Kidney (tissue), 13 donors: ENCODE measurements at regions not wholly inside any gene's neighbourhood (a gene's known extent, or its start where the extent isn't known, plus 50 kb on each side); places are given as distances from the start of the nearest gene placed in this dataset.

Source experiments
- DNase-seq, 5 donors: peaks; one replicate each; pipeline ENCODE4 v3.0.0-alpha.2; 2013 to 2020
- FAIRE-seq: peaks from 2 replicates; lab custom pipeline; 2012; peaks lifted over from hg19 to GRCh38; lab: Jason Lieb, UNC
- H3K27ac ChIP-seq, 2 donors: one replicate each; pipeline ENCODE4 v1.7.0; 2013; ENCODE audit warnings: low read depth in 2 of 2, low read length in 2 of 2, inconsistent platforms in 1 of 2
- H3K27me3 ChIP-seq: one replicate; pipeline ENCODE4 v1.7.1; 2013; ENCODE audit warnings: low read length, inconsistent platforms; ENCODE audit not compliant: control insufficient read depth, insufficient read depth
- H3K36me3 ChIP-seq, 3 donors: one replicate each; pipeline versions ENCODE4 v1.7.0 to v1.7.1; 2013; ENCODE audit warnings: low read length in 3 of 3, control low read depth in 1 of 3, inconsistent platforms in 1 of 3; ENCODE audit not compliant: insufficient read depth in 3 of 3, control insufficient read depth in 2 of 3
- H3K4me1 ChIP-seq, 3 donors: one replicate each; pipeline versions ENCODE4 v1.7.0 to v1.7.1; 2013; ENCODE audit warnings: low read length in 3 of 3, inconsistent platforms in 1 of 3, low read depth in 1 of 3; ENCODE audit not compliant: control insufficient read depth in 2 of 3, insufficient read depth in 2 of 3
- H3K4me3 ChIP-seq, 3 donors: one replicate each; pipeline versions ENCODE4 v1.7.0 to v1.8.1; 2013; ENCODE audit warnings: low read length in 3 of 3, control low read depth in 1 of 3, inconsistent platforms in 1 of 3
- H3K9ac ChIP-seq, 3 donors: one replicate each; pipeline versions ENCODE4 v1.7.0 to v1.7.1; 2013; ENCODE audit warnings: low read length in 3 of 3, control low read depth in 1 of 3, inconsistent platforms in 1 of 3
- H3K9me3 ChIP-seq, 3 donors: one replicate each; pipeline versions ENCODE4 v1.7.0 to v1.7.1; 2013; ENCODE audit warnings: low read length in 3 of 3, control low read depth in 1 of 3, inconsistent platforms in 1 of 3; ENCODE audit not compliant: control insufficient read depth in 2 of 3, insufficient read depth in 1 of 3
- intact Hi-C: fragments of 100-400 bp; cut with DNase I; formaldehyde crosslinking; loops from one replicate; pipeline ENCODE4 v1.11.1; 2022
- TF ChIP-seq, protein P1 (sequence below): IDR thresholded peaks from 3 replicates; pipeline ENCODE4 v1.5.1; 2012; ENCODE audit warnings: mild to moderate bottlenecking, moderate library complexity, borderline replicate concordance; ENCODE audit not compliant: insufficient read depth; ENCODE audit errors: extremely low read depth
- donor health status: control.
- donor health status: control.
- donor health status: control.
- donor health status: control.
- donor health status: control.
- donor health status: DM: yes; HTN: yes; CAD: no.
- donor health status: Normal renal cell carcinoma (clear cell type).

DNA sequence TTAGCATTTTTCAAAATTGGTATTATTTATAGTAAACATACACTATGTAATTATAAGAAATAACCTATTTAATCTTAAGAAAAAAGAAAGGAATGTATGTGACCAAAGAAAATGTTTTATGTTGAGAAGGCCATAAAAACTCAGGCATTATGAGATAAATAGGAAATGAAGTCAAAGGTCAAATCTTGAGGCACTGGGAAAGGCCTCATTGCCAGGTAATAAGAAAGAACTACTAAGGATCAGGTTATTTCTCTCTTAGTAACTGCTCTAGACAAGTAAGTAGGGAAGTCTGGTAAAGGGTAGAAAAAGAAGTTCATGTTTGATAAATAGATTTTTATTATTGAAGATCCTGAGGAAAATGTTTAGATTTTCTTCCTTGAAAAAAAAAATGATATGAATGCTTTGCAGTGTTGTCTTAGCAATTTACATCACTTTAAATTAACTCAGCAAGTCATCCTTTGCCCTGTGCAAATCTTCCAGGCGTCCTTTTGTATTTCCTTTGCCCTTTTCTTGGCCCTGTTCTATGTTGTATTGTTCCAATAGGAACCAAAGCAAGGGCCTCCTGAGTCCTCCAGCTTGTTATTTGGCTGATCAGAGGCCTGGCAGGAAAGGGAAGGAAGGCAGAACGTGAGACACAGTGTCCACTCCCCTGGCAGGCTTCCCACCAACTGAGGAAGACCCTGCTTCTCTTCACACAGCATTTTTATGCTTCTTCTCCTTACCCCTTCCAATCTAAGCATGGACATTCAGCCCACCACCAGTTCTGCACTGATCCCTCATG is 260.4 kb upstream of the MIR17HG start:
- intact Hi-C loops: no loop called here
- Histone ChIP-seq H3K9me3 (no peaks in the 10 kb centered on the region), H3K4me3 (no peak overlapping the region), H3K27me3 (no peaks in the 10 kb centered on the region), H3K27ac (no peak overlapping the region), H3K4me1 (no peaks in the 10 kb centered on the region), H3K36me3 (no peaks in the 10 kb centered on the region), H3K9ac (no peak overlapping the region)
- TF ChIP-seq, protein P1, sequence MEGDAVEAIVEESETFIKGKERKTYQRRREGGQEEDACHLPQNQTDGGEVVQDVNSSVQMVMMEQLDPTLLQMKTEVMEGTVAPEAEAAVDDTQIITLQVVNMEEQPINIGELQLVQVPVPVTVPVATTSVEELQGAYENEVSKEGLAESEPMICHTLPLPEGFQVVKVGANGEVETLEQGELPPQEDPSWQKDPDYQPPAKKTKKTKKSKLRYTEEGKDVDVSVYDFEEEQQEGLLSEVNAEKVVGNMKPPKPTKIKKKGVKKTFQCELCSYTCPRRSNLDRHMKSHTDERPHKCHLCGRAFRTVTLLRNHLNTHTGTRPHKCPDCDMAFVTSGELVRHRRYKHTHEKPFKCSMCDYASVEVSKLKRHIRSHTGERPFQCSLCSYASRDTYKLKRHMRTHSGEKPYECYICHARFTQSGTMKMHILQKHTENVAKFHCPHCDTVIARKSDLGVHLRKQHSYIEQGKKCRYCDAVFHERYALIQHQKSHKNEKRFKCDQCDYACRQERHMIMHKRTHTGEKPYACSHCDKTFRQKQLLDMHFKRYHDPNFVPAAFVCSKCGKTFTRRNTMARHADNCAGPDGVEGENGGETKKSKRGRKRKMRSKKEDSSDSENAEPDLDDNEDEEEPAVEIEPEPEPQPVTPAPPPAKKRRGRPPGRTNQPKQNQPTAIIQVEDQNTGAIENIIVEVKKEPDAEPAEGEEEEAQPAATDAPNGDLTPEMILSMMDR: no peak
- DNase-seq: peak in 1 of 5 donors; percentile 32
- no peak for FAIRE-seq

DNA sequence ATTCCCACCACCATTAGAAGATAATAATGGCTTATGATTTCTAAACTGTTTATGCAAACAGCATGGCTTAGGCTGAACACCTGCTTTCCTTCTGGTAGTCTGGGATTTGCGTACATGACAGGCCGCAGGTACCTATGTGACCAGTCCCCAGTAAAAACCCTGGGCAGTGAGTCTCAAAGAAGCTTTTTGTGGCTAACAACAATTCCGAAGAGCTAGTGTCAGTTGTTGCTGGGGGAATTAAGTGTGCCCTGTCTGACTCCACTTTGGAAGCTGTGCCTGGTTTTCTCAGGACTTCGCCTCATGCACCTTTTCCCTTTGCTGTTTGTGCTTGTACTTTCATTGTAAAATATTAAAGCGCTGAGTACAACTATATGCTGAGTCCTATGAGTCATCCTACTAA is 250.2 kb upstream of the MIR17HG start:
- intact Hi-C loops: no loop called here

DNA sequence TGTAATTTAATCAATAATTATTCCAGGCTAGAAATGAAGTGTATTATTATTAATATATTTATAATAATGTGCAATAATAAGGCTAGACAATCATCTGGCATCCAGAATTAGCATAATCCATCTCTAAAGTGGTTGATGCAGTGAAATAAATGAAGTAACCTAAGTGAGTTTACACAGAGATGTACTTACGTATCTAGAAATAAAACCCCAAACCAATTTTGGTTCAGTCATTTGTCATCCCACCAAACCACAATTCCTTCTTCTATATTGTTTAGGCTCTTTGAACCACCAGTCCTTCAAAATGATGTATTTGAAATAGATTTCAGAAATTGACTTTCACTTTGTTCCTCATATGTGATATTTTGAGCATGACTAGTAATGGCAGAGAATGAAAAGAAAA is 247.6 kb upstream of the MIR17HG start:
- Histone ChIP-seq H3K9me3 (no peaks in the 10 kb centered on the region), H3K4me3 (no peak overlapping the region), H3K9ac (no peak overlapping the region), H3K27me3 (no peaks in the 10 kb centered on the region), H3K27ac (no peak overlapping the region), H3K4me1 (no peaks in the 10 kb centered on the region), H3K36me3 (no peaks in the 10 kb centered on the region)
- DNase-seq (no peak), FAIRE-seq (no peak)
- TF ChIP-seq, protein P1: no peak
- intact Hi-C loops: no loop called here

More for the DNA sequence above, 250.2 kb upstream of the MIR17HG start:
- Histone ChIP-seq H3K27ac (no peak overlapping the region), H3K9ac (no peak overlapping the region), H3K36me3 (no peaks in the 10 kb centered on the region), H3K4me1 (no peaks in the 10 kb centered on the region), H3K27me3 (no peaks in the 10 kb centered on the region), H3K4me3 (no peak overlapping the region), H3K9me3 (no peaks in the 10 kb centered on the region)
- DNase-seq (no peak), FAIRE-seq (no peak)
- TF ChIP-seq, protein P1: no peak
